Stomach (tissue), 8 donors: ENCODE measurements at regions not wholly inside any gene's neighbourhood (a gene's known extent, or its start where the extent isn't known, plus 50 kb on each side); places are given as distances from the start of the nearest gene placed in this dataset.

Source experiments
- DNase-seq, 2 donors: peaks; one replicate each; pipeline versions ENCODE4 v3.0.0 to v3.0.0-alpha.2; 2013 to 2019
- H3K27ac ChIP-seq, 5 donors: fragments of 200-600 bp in 4 of 5; sonication (generic) in 4 of 5; one replicate each; pipeline ENCODE4 v1.5.1; 2013 to 2019; ENCODE audit warnings: mild to moderate bottlenecking in 1 of 5, moderate library complexity in 1 of 5
- H3K27me3 ChIP-seq, 3 donors: fragments of 200-600 bp; sonication (generic); one replicate each; pipeline ENCODE4 v1.5.1; 2017 to 2019; ENCODE audit warnings: mixed run types in 1 of 3
- H3K36me3 ChIP-seq, 4 donors: fragments of 200-600 bp; sonication (generic); 1 replicate in 3 of 4; 2 replicates in 1 of 4; pipeline ENCODE4 v1.5.1; 2016 to 2019
- H3K4me1 ChIP-seq, 4 donors: fragments of 200-600 bp; sonication (generic); one replicate each; pipeline ENCODE4 v1.5.1; 2016 to 2019
- H3K4me3 ChIP-seq, 4 donors: fragments of 200-600 bp; sonication (generic) in 3 of 4; one replicate each; pipeline ENCODE4 v1.5.1; 2016 to 2019; ENCODE audit warnings: mild to moderate bottlenecking in 1 of 4
- H3K9me3 ChIP-seq, 4 donors: fragments of 200-600 bp; sonication (generic); one replicate each; pipeline ENCODE4 v1.5.1; 2016 to 2019
- CTCF ChIP-seq, 7 experiments: fragments of 450-650 bp in 4 of 7; fragments of 200-600 bp in 3 of 7; sonication (generic) in 3 of 7; IDR thresholded peaks; one replicate each; pipeline ENCODE4 v1.5.1; 2016 to 2019; ENCODE audit warnings: antibody characterized with exemption in 7 of 7, control low read depth in 2 of 7, mild to moderate bottlenecking in 1 of 7
- EP300 ChIP-seq: sonication (generic); formaldehyde crosslinking; IDR thresholded peaks from one replicate; pipeline ENCODE4 v1.6.1; 2017; ENCODE audit warnings: antibody characterized with exemption
- POLR2A ChIP-seq, 4 donors: fragments of 450-650 bp; IDR thresholded peaks; one replicate each; pipeline ENCODE4 v1.6.1; 2016; ENCODE audit warnings: antibody characterized with exemption in 4 of 4, control low read depth in 2 of 4, mild to moderate bottlenecking in 1 of 4, moderate library complexity in 1 of 4
- POLR2AphosphoS5 ChIP-seq, 3 donors: sonication (generic); formaldehyde crosslinking; IDR thresholded peaks; one replicate each; pipeline ENCODE4 v1.6.1; 2016; ENCODE audit warnings: antibody characterized with exemption in 3 of 3
- WGBS, 5 donors: extraction: QIAGEN DNeasy Blood & Tissue Kit in 3 of 5; methylation state at CpG; one replicate each; pipeline versions ENCODE4 v1.1.5 to v1.1.7; 2013 to 2018; 5-methylcytosine and 5-hydroxymethylcytosine counted together
- intact Hi-C: fragments of 100-400 bp; cut with DNase I; formaldehyde crosslinking; loops from one replicate; pipeline ENCODE4 v1.15.1; 2023; ENCODE audit warnings: low total_unique reads
- donor health status: healthy with polysubstance abuse.
- donor health status: Bipolar disorder and iron deficiency.
- donor health status: healthy.

GRCh38 chr6:113713665-113714064 is 143.5 kb upstream of the MARCKS start:
- no peaks in the 10 kb centered on the region for H3K27me3 ChIP-seq
- H3K4me3 ChIP-seq: no peak overlapping the region
- WGBS, 5 donors: 63 to 88% (median 75%) methylated on average over 2 of the region's 2 CpGs
- DNase-seq: no peak
- no peaks in the 10 kb centered on the region for H3K36me3 ChIP-seq
- H3K4me1 ChIP-seq: no peaks in the 10 kb centered on the region
- H3K9me3 ChIP-seq: no peaks in the 10 kb centered on the region
- intact Hi-C loops: no loop called here
- TF ChIP-seq POLR2A (IDR thresholded peaks at IDR 0.05): no peak
- no peak for TF ChIP-seq POLR2AphosphoS5 (IDR thresholded peaks at IDR 0.05)
- TF ChIP-seq EP300: no peak
- no peak for TF ChIP-seq CTCF (IDR thresholded peaks at IDR 0.05)
- no peak overlapping the region for H3K27ac ChIP-seq

GRCh38 chr6:113718588-113718987 is 138.6 kb upstream of the MARCKS start:
- WGBS, 5 donors: 79 to 88% (median 81%) methylated on average over 4 of the region's 4 CpGs
- intact Hi-C loops: no loop called here

GRCh38 chr6:113719064-113719463 is 138.1 kb upstream of the MARCKS start:
- Histone ChIP-seq H3K27ac (no peak overlapping the region), H3K36me3 (no peaks in the 10 kb centered on the region), H3K4me3 (no peak overlapping the region), H3K9me3 (no peaks in the 10 kb centered on the region), H3K4me1 (peaks cover 0 to 6% (median 0%) of the 10 kb centered on the region in 4 donors), H3K27me3 (no peaks in the 10 kb centered on the region)
- DNase-seq: no peak
- TF ChIP-seq EP300: no peak
- no peak for TF ChIP-seq POLR2A (IDR thresholded peaks at IDR 0.05)
- TF ChIP-seq CTCF (IDR thresholded peaks at IDR 0.05): no peak
- no peak for TF ChIP-seq POLR2AphosphoS5 (IDR thresholded peaks at IDR 0.05)
- WGBS, 5 donors: 79 to 97% (median 82%) methylated on average over 2 of the region's 2 CpGs
- intact Hi-C loops: no loop called here

More at GRCh38 chr6:113718588-113718987, 138.6 kb upstream of the MARCKS start:
- Histone ChIP-seq H3K36me3 (no peaks in the 10 kb centered on the region), H3K4me3 (no peak overlapping the region), H3K9me3 (no peaks in the 10 kb centered on the region), H3K4me1 (peaks cover 0 to 6% (median 0%) of the 10 kb centered on the region in 4 donors), H3K27ac (no peak overlapping the region), H3K27me3 (no peaks in the 10 kb centered on the region)
- TF ChIP-seq POLR2A (IDR thresholded peaks at IDR 0.05): no peak
- no peak for TF ChIP-seq EP300
- TF ChIP-seq POLR2AphosphoS5 (IDR thresholded peaks at IDR 0.05): no peak
- TF ChIP-seq CTCF (IDR thresholded peaks at IDR 0.05): no peak
- DNase-seq: no peak

- no peak for TF ChIP-seq CTCF (IDR thresholded peaks at IDR 0.05)
- no peak for TF ChIP-seq EP300
- no peak for TF ChIP-seq POLR2AphosphoS5 (IDR thresholded peaks at IDR 0.05)
- TF ChIP-seq POLR2A (IDR thresholded peaks at IDR 0.05): no peak
- no peak overlapping the region for H3K27ac ChIP-seq
- no peak overlapping the region for H3K4me3 ChIP-seq
- peaks cover 0 to 6% (median 0%) of the 10 kb centered on the region in 4 donors for H3K4me1 ChIP-seq
- H3K27me3 ChIP-seq: no peaks in the 10 kb centered on the region
- H3K9me3 ChIP-seq: no peaks in the 10 kb centered on the region
- no peak for DNase-seq
- intact Hi-C loops: no loop called here
- 95 to 98% (median 96%) methylated on average over 3 to 4 of the region's 4 CpGs for WGBS, 5 donors
- no peaks in the 10 kb centered on the region for H3K36me3 ChIP-seq
Observed at GRCh38 chr6:113719545-113719944, 137.6 kb upstream of the MARCKS start.
